HEK293T (cell line): ENCODE measurements at regions not wholly inside any gene's neighbourhood (a gene's known extent, or its start where the extent isn't known, plus 50 kb on each side); places are given as distances from the start of the nearest gene placed in this dataset.

Experiments
- CTCF ChIA-PET: fragments of 350-600 bp; formaldehyde crosslinking; extraction: SDS; loops from one replicate; lab custom pipeline; 2021; ENCODE audit warnings: antibody characterized with exemption, inconsistent platforms; lab: Yijun Ruan, JAX
- POLR2A ChIA-PET: fragments of 350-600 bp; formaldehyde crosslinking; extraction: SDS; loops from one replicate; lab custom pipeline; 2020; ENCODE audit warnings: antibody characterized with exemption, inconsistent platforms; lab: Yijun Ruan, JAX
- DNase-seq: peaks from one replicate; pipeline ENCODE4 v3.0.0; 2012; ENCODE audit warnings: mixed read lengths; ENCODE audit errors: extremely low spot score
- ARNT ChIP-seq: fragments of 450-650 bp; IDR thresholded peaks from 2 replicates; pipeline ENCODE4 v1.6.1; 2017; ENCODE audit warnings: mild to moderate bottlenecking
- BHLHE40 ChIP-seq: fragments of 450-650 bp; IDR thresholded peaks from 2 replicates; pipeline ENCODE4 v1.6.1; 2016; ENCODE audit warnings: mild to moderate bottlenecking, moderate library complexity, borderline replicate concordance
- CTBP1 ChIP-seq: fragments of 450-650 bp; IDR thresholded peaks from 2 replicates; pipeline ENCODE4 v1.6.1; 2016; ENCODE audit warnings: borderline replicate concordance
- ELF4 ChIP-seq: fragments of 450-650 bp; IDR thresholded peaks from 2 replicates; pipeline ENCODE4 v1.6.1; 2017; ENCODE audit warnings: antibody characterized with exemption
- FOXA1 ChIP-seq: fragments of 450-650 bp; IDR thresholded peaks from 2 replicates; pipeline ENCODE4 v1.6.1; 2016; ENCODE audit warnings: mild to moderate bottlenecking
- FOXK2 ChIP-seq: fragments of 450-650 bp; IDR thresholded peaks from 2 replicates; pipeline ENCODE4 v1.6.1; 2016; ENCODE audit warnings: mild to moderate bottlenecking
- FOXM1 ChIP-seq: fragments of 450-650 bp; IDR thresholded peaks from 2 replicates; pipeline ENCODE4 v1.6.1; 2017; ENCODE audit warnings: mild to moderate bottlenecking, borderline replicate concordance
- HDGF ChIP-seq: fragments of 450-650 bp; IDR thresholded peaks from 2 replicates; pipeline ENCODE4 v1.6.1; 2017; ENCODE audit warnings: antibody characterized with exemption, borderline replicate concordance
- L3MBTL2 ChIP-seq: fragments of 450-650 bp; conservative IDR thresholded peaks from 2 replicates; pipeline ENCODE4 v1.6.1; 2016; ENCODE audit warnings: mild to moderate bottlenecking
- LEF1 ChIP-seq: fragments of 450-650 bp; IDR thresholded peaks from 2 replicates; pipeline ENCODE4 v1.6.1; 2017; ENCODE audit warnings: mild to moderate bottlenecking, borderline replicate concordance
- NFRKB ChIP-seq: fragments of 450-650 bp; IDR thresholded peaks from 2 replicates; pipeline ENCODE4 v1.6.1; 2016; ENCODE audit warnings: mild to moderate bottlenecking, moderate library complexity
- PKNOX1 ChIP-seq: fragments of 450-650 bp; IDR thresholded peaks from 2 replicates; pipeline ENCODE4 v1.6.1; 2016
- SP1 ChIP-seq: fragments of 450-650 bp; IDR thresholded peaks from 2 replicates; pipeline ENCODE4 v1.6.1; 2017
- SUZ12 ChIP-seq: fragments of 450-650 bp; IDR thresholded peaks from 2 replicates; pipeline ENCODE4 v1.6.1; 2016; ENCODE audit warnings: mild to moderate bottlenecking
- TARDBP ChIP-seq: fragments of 450-650 bp; IDR thresholded peaks from 2 replicates; pipeline ENCODE4 v1.6.1; 2016
- ZNF384 ChIP-seq: fragments of 450-650 bp; IDR thresholded peaks from 2 replicates; pipeline ENCODE4 v1.6.1; 2016

- no peak for DNase-seq
- ChIA-PET POLR2A (no interaction called here), CTCF (no interaction called here)
- TF ChIP-seq ARNT (no peak), SUZ12 (no peak), BHLHE40 (no peak), L3MBTL2 (no peak), TARDBP (no peak), FOXM1 (no peak), HDGF (no peak)
Observed at GRCh38 chr7:57342954-57343353, 107.0 kb upstream of the ZNF716 start.

- ChIA-PET POLR2A (no interaction called here), CTCF (no interaction called here)
- DNase-seq: no peak
- TF ChIP-seq ELF4 (no peak), SUZ12 (no peak), NFRKB (no peak), CTBP1 (no peak), SP1 (no peak), L3MBTL2 (no peak), TARDBP (no peak), HDGF (no peak), BHLHE40 (no peak), FOXA1 (no peak)
Observed at GRCh38 chr7:57343901-57344622, 105.9 kb upstream of the ZNF716 start.

- POLR2A ChIA-PET: no interaction called here
- TF ChIP-seq BHLHE40 (no peak), L3MBTL2 (no peak), PKNOX1 (no peak), HDGF (no peak)
- CTCF ChIA-PET: no interaction called here
- no peak for DNase-seq
Observed at GRCh38 chr7:57344957-57345356, 105.0 kb upstream of the ZNF716 start.

- POLR2A ChIA-PET: no interaction called here
- no peak for TF ChIP-seq ARNT
- TF ChIP-seq FOXK2: no peak
- TF ChIP-seq FOXA1: no peak
- TF ChIP-seq FOXM1: no peak
- no peak for TF ChIP-seq CTBP1
- no peak for TF ChIP-seq HDGF
- TF ChIP-seq NFRKB: no peak
- no peak for TF ChIP-seq L3MBTL2
- no peak for TF ChIP-seq PKNOX1
- no peak for TF ChIP-seq SUZ12
- TF ChIP-seq SP1: no peak
- no peak for TF ChIP-seq LEF1
- no peak for TF ChIP-seq TARDBP
- no peak for TF ChIP-seq ELF4
- no peak for TF ChIP-seq BHLHE40
- no peak for TF ChIP-seq ZNF384
- CTCF ChIA-PET: no interaction called here
- no peak for DNase-seq
Observed at GRCh38 chr7:57348646-57349269, 101.2 kb upstream of the ZNF716 start.

- CTCF ChIA-PET: no interaction called here
- no peak for TF ChIP-seq SP1
- TF ChIP-seq SUZ12: no peak
- TF ChIP-seq ZNF384: no peak
- no peak for TF ChIP-seq LEF1
- no peak for TF ChIP-seq PKNOX1
- no peak for TF ChIP-seq ELF4
- TF ChIP-seq FOXA1: no peak
- TF ChIP-seq ARNT: no peak
- no peak for TF ChIP-seq CTBP1
- TF ChIP-seq NFRKB: no peak
- TF ChIP-seq L3MBTL2: no peak
- TF ChIP-seq HDGF: no peak
- no peak for TF ChIP-seq FOXM1
- TF ChIP-seq BHLHE40: no peak
- no peak for TF ChIP-seq FOXK2
- TF ChIP-seq TARDBP: no peak
- POLR2A ChIA-PET: no interaction called here
- DNase-seq: no peak
Observed at GRCh38 chr7:57354195-57354594, 95.8 kb upstream of the ZNF716 start.

GRCh38 chr7:57354679-57355338 lies 95.2 kb upstream of the ZNF716 start:
- no peak for DNase-seq
- POLR2A ChIA-PET: no interaction called here

More at GRCh38 chr7:57354679-57355338, 95.2 kb upstream of the ZNF716 start:
- no peak for TF ChIP-seq TARDBP
- no peak for TF ChIP-seq FOXK2
- no peak for TF ChIP-seq LEF1
- TF ChIP-seq ZNF384: no peak
- TF ChIP-seq PKNOX1: no peak
- TF ChIP-seq ELF4: no peak
- CTCF ChIA-PET: no interaction called here
